ENCODE measurements at regions not wholly inside any gene's neighbourhood (a gene's known extent, or its start where the extent isn't known, plus 50 kb on each side); places are given as distances from the start of the nearest gene placed in this dataset.

- peaks cover 25% of the 10 kb centered on the region for H3K4me1 Mint-ChIP-seq
- WGBS, 2 experiments (ENCODE audit: insufficient coverage in 1 of 2, insufficient read length in 1 of 2), result 88 to 100% methylated on average over 2 to 4 of the region's 4 CpGs
Measured at GRCh38 chr18:11327391-11328009, 178.1 kb upstream of the PIEZO2 start.

DNA sequence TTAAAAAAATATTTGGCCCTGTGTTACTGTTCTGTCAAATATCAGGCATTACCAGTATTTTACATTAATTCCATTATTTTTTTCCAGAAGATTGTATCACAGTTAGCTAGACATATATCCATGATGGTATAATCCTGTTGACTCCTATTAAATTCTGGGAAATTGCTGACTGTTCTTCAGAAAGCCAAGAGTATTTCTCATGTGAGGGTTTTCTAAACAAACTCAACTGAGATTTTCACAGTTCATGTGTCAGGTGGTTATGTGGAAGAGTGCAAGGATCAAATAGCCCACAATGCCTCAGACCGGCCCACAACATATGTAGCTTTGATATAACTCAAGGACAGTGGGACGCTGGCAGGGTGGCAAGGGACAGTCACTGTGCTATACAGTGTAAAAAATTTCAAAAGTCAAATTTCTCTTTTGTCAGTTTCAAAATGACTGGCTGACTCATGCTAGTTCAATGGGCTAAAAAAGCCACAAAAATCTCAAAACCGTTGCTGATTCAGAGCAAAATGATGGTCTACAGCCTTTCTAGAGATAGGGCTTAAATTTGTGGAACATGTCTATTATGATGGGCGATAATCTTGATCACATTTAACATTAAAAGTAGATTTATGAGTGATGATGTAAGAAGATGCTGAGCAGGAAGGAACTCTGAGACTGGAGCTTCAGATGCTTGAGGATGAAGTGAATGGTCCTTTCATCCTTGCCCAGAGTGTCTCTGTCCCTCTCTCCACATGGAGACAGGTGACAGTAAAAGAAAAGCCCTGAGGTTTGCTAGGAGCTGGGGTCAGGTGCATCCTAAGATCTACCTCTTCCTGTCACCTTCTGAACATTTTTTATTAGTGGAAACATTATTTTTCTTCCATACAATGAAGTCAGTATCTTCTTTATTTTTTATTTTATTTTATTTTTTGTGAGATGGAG is 175.8 kb upstream of the PIEZO2 start:
- peaks cover 2% of the 10 kb centered on the region for H3K27me3 Mint-ChIP-seq (ENCODE audit: insufficient read depth)
- 94 to 96% methylated on average over 4 of the region's 4 CpGs for WGBS, 2 experiments (ENCODE audit: insufficient coverage in 1 of 2, insufficient read length in 1 of 2)
- Histone ChIP-seq H3K27ac (ENCODE audit: low read depth, low read length) (no peak overlapping the region), H3K9me3 (ENCODE audit: control insufficient read depth, low read length) (no peaks in the 10 kb centered on the region), H3K9ac (ENCODE audit: extremely low read depth, low read length, poor library complexity, severe bottlenecking) (no peak overlapping the region), H3K27me3 (ENCODE audit: control insufficient read depth, insufficient read depth, low read length, poor library complexity, severe bottlenecking) (no peaks in the 10 kb centered on the region), H3K4me1 (ENCODE audit: control insufficient read depth, insufficient read depth, low read length) (peaks cover 12% of the 10 kb centered on the region), H3K36me3 (ENCODE audit: control insufficient read depth, insufficient read depth, low read length) (no peaks in the 10 kb centered on the region), H3K4me3 (ENCODE audit: low read length) (no peak overlapping the region)
- no peaks in the 10 kb centered on the region for H3K9me3 Mint-ChIP-seq
- no peak for DNase-seq
- H3K4me3 Mint-ChIP-seq, result no peak overlapping the region
- TF ChIP-seq CTCF (conservative IDR thresholded peaks at IDR 0.05), result no peak
- H3K27ac Mint-ChIP-seq, result no peak overlapping the region
- H3K4me1 Mint-ChIP-seq, result peaks cover 31% of the 10 kb centered on the region
- H3K36me3 Mint-ChIP-seq (ENCODE audit: low read depth), result no peaks in the 10 kb centered on the region

More at GRCh38 chr18:11327391-11328009, 178.1 kb upstream of the PIEZO2 start:
- no peaks in the 10 kb centered on the region for H3K9me3 Mint-ChIP-seq
- no peaks in the 10 kb centered on the region for H3K36me3 Mint-ChIP-seq (ENCODE audit: low read depth)
- H3K4me3 Mint-ChIP-seq, result no peak overlapping the region
- no peak for TF ChIP-seq CTCF (conservative IDR thresholded peaks at IDR 0.05)
- H3K9ac ChIP-seq (ENCODE audit: extremely low read depth, low read length, poor library complexity, severe bottlenecking), result no peak overlapping the region
- H3K4me1 ChIP-seq (ENCODE audit: control insufficient read depth, insufficient read depth, low read length), result peaks cover 16% of the 10 kb centered on the region
- no peaks in the 10 kb centered on the region for H3K27me3 ChIP-seq (ENCODE audit: control insufficient read depth, insufficient read depth, low read length, poor library complexity, severe bottlenecking)
- no peak for DNase-seq
- peaks cover 2% of the 10 kb centered on the region for H3K27me3 Mint-ChIP-seq (ENCODE audit: insufficient read depth)
- H3K27ac Mint-ChIP-seq, result no peak overlapping the region
- H3K9me3 ChIP-seq (ENCODE audit: control insufficient read depth, low read length), result no peaks in the 10 kb centered on the region
- no peak overlapping the region for H3K27ac ChIP-seq (ENCODE audit: low read depth, low read length)
- H3K4me3 ChIP-seq (ENCODE audit: low read length), result no peak overlapping the region
- no peaks in the 10 kb centered on the region for H3K36me3 ChIP-seq (ENCODE audit: control insufficient read depth, insufficient read depth, low read length)

- Histone ChIP-seq H3K27ac (ENCODE audit: low read depth, low read length) (no peak overlapping the region), H3K27me3 (ENCODE audit: control insufficient read depth, insufficient read depth, low read length, poor library complexity, severe bottlenecking) (no peaks in the 10 kb centered on the region), H3K4me1 (ENCODE audit: control insufficient read depth, insufficient read depth, low read length) (peaks cover 12% of the 10 kb centered on the region), H3K36me3 (ENCODE audit: control insufficient read depth, insufficient read depth, low read length) (no peaks in the 10 kb centered on the region), H3K9me3 (ENCODE audit: control insufficient read depth, low read length) (no peaks in the 10 kb centered on the region), H3K4me3 (ENCODE audit: low read length) (no peak overlapping the region), H3K9ac (ENCODE audit: extremely low read depth, low read length, poor library complexity, severe bottlenecking) (no peak overlapping the region)
- WGBS, 2 experiments (ENCODE audit: insufficient coverage in 1 of 2, insufficient read length in 1 of 2), result 82 to 90% methylated on average over 2 of the region's 2 CpGs
- Mint-ChIP-seq H3K36me3 (ENCODE audit: low read depth) (no peaks in the 10 kb centered on the region), H3K4me1 (peaks cover 33% of the 10 kb centered on the region), H3K27ac (no peak overlapping the region), H3K27me3 (ENCODE audit: insufficient read depth) (peaks cover 2% of the 10 kb centered on the region), H3K9me3 (no peaks in the 10 kb centered on the region), H3K4me3 (no peak overlapping the region)
- DNase-seq, result no peak
- no peak for TF ChIP-seq CTCF (conservative IDR thresholded peaks at IDR 0.05)
Measured at GRCh38 chr18:11324510-11324909, 175.1 kb upstream of the PIEZO2 start.
